ENCODE measurements at regions not wholly inside any gene's neighbourhood (a gene's known extent, or its start where the extent isn't known, plus 50 kb on each side); places are given as distances from the start of the nearest gene placed in this dataset.

- TF ChIP-seq CTCF (IDR thresholded peaks at IDR 0.05; ENCODE audit: control insufficient read depth, extremely low read depth, insufficient read depth), result no peak
- no peak overlapping the region for H3K4me3 ChIP-seq (ENCODE audit: low read depth, low read length)
- no peak for DNase-seq (ENCODE audit: low read depth)
Observed at GRCh38 chr7:79877874-79878465, 256.7 kb upstream of the GNAI1 start.

GRCh38 chr7:79876848-79877252 is 257.8 kb upstream of the GNAI1 start:
- no peak for DNase-seq (ENCODE audit: low read depth)
- H3K4me3 ChIP-seq (ENCODE audit: low read depth, low read length), result no peak overlapping the region
- TF ChIP-seq CTCF (IDR thresholded peaks at IDR 0.05; ENCODE audit: control insufficient read depth, extremely low read depth, insufficient read depth), result no peak

GRCh38 chr7:79874797-79875196 is 259.8 kb upstream of the GNAI1 start:
- no peak for TF ChIP-seq CTCF (IDR thresholded peaks at IDR 0.05; ENCODE audit: control insufficient read depth, extremely low read depth, insufficient read depth)

GRCh38 chr7:79872176-79872575 is 262.5 kb upstream of the GNAI1 start:
- no peak for DNase-seq (ENCODE audit: low read depth)
- no peak overlapping the region for H3K4me3 ChIP-seq (ENCODE audit: low read depth, low read length)
- no peak for TF ChIP-seq CTCF (IDR thresholded peaks at IDR 0.05; ENCODE audit: control insufficient read depth, extremely low read depth, insufficient read depth)

More at GRCh38 chr7:79874797-79875196, 259.8 kb upstream of the GNAI1 start:
- no peak for DNase-seq (ENCODE audit: low read depth)
- no peak overlapping the region for H3K4me3 ChIP-seq (ENCODE audit: low read depth, low read length)

GRCh38 chr7:79868010-79868409 is 266.6 kb upstream of the GNAI1 start:
- no peak overlapping the region for H3K4me3 ChIP-seq (ENCODE audit: low read depth, low read length)
- DNase-seq (ENCODE audit: low read depth), result no peak
- TF ChIP-seq CTCF (IDR thresholded peaks at IDR 0.05; ENCODE audit: control insufficient read depth, extremely low read depth, insufficient read depth), result no peak

- TF ChIP-seq CTCF (IDR thresholded peaks at IDR 0.05; ENCODE audit: control insufficient read depth, extremely low read depth, insufficient read depth), result no peak
- DNase-seq (ENCODE audit: low read depth), result no peak
- no peak overlapping the region for H3K4me3 ChIP-seq (ENCODE audit: low read depth, low read length)
Observed at GRCh38 chr7:79862447-79863210, 272.0 kb upstream of the GNAI1 start.
